ENCODE measurements at regions not wholly inside any gene's neighbourhood (a gene's known extent, or its start where the extent isn't known, plus 50 kb on each side); places are given as distances from the start of the nearest gene placed in this dataset.

DNA sequence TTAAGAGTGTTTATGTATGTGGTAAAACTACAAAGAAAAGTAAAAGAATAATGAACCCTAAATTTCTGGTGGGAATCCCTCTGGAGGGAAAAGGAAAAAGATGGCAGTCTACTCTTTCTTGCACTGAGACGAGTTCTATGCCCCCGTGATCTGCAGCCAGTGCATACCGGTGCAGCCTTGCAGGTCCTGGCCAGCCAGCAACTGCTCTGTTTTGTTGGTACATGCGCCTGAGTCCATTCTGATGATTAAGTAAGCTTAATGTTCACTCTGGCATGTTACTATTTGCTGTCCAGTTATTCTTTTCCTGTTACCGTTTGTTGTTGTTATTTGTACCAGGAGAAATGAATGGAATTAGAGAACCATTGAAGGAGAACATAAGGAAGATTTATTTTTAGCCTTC lies 95.1 kb upstream of the TMC3 start:
- Histone ChIP-seq H3K4me1 (ENCODE audit: control insufficient read depth, extremely low read depth, insufficient read depth, low read length) (no peaks in the 10 kb centered on the region), H3K9ac (replicated peaks; ENCODE audit: extremely low read depth, insufficient read depth, low read length) (no peak overlapping the region), H3K27ac (ENCODE audit: insufficient read depth, low read depth, low read length) (no peak overlapping the region), H3K9me3 (replicated peaks; ENCODE audit: control insufficient read depth, insufficient read depth, low read length) (no peaks in the 10 kb centered on the region), H4K20me1 (replicated peaks; ENCODE audit: control insufficient read depth, extremely low read depth, insufficient read depth, low read length) (no peaks in the 10 kb centered on the region), H3K79me2 (ENCODE audit: control insufficient read depth, insufficient read depth, low read length) (no peaks in the 10 kb centered on the region), H3K9me1 (replicated peaks; ENCODE audit: control insufficient read depth, extremely low read depth, insufficient read depth, low read length) (no peaks in the 10 kb centered on the region), H3K4me2 (ENCODE audit: insufficient read depth, low read length) (no peak overlapping the region), H3K4me3 (replicated peaks in 1 of 3; ENCODE audit: insufficient read depth in 1 of 3, low read depth in 1 of 3, low read length in 3 of 3) (no peak overlapping the region), H3K27me3 (ENCODE audit: control insufficient read depth in 2 of 2, insufficient read depth in 2 of 2, low read length in 2 of 2) (peaks cover 6 to 10% of the 10 kb centered on the region in 2 experiments), H3K36me3 (ENCODE audit: control insufficient read depth in 2 of 2, extremely low read depth in 1 of 2, insufficient read depth in 2 of 2, low read length in 2 of 2) (no peaks in the 10 kb centered on the region), H2AFZ (ENCODE audit: low read depth, low read length) (no peak overlapping the region)
- ChIA-PET POLR2A (no interaction called here), CTCF (interaction anchor here (1.6 kb wide), 1 partner anchor 9 kb away, joined by 4 read pairs; no protein-coding TSS in a partner anchor)
- intact Hi-C loops (cut with micrococcal nuclease) (no loop called here), dilution Hi-C loops (cut with MboI; ENCODE audit: extremely low pct_ligation_motif_present, low sequenced_read_pairs) (no loop called here)
- TF ChIP-seq, protein P1, sequence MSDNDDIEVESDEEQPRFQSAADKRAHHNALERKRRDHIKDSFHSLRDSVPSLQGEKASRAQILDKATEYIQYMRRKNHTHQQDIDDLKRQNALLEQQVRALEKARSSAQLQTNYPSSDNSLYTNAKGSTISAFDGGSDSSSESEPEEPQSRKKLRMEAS (IDR thresholded peaks at IDR 0.05; ENCODE audit: insufficient read depth, insufficient read length) = no peak
- TF ChIP-seq FOS (IDR thresholded peaks at IDR 0.05; ENCODE audit: borderline replicate concordance, insufficient read depth, low read length) (no peak), JUN (IDR thresholded peaks at IDR 0.05; ENCODE audit: borderline replicate concordance, insufficient read depth, insufficient read length, low read depth) (no peak), MYC (IDR thresholded peaks at IDR 0.05; ENCODE audit: low read depth, low read length) (no peak), POLR2AphosphoS5 (IDR thresholded peaks at IDR 0.05; ENCODE audit: insufficient read depth, low read depth, low read length) (no peak), CTCF (IDR thresholded peaks at IDR 0.05; ENCODE audit: extremely low read depth in 1 of 2, insufficient read depth in 1 of 2, low read depth in 1 of 2, low read length in 2 of 2) (no peak), POLR2A (IDR thresholded peaks at IDR 0.05; ENCODE audit: low read depth, low read length) (no peak), EZH2 (IDR thresholded peaks at IDR 0.05; ENCODE audit: borderline replicate concordance, low read depth, low read length, severe bottlenecking) (no peak), GATA2 (IDR thresholded peaks at IDR 0.05; ENCODE audit: insufficient read depth, insufficient read length, low read depth, low read length) (no peak)
- FAIRE-seq (no peak), DNase-seq (ENCODE audit: low read depth, low spot score) (no peak)
- no TSS peak for BruUV-seq (replicated peaks)
